BJ (cell line): ENCODE measurements at regions not wholly inside any gene's neighbourhood (a gene's known extent, or its start where the extent isn't known, plus 50 kb on each side); places are given as distances from the start of the nearest gene placed in this dataset.

Source experiments
- CTCF ChIA-PET: fragments of 350-600 bp; formaldehyde crosslinking; extraction: SDS; loops from one replicate; lab custom pipeline; 2021; ENCODE audit warnings: antibody characterized with exemption, inconsistent platforms; lab: Yijun Ruan, JAX
- POLR2A ChIA-PET: fragments of 300-600 bp; sonication (Branson Sonifier 250); formaldehyde crosslinking; extraction: SDS; loops from one replicate; lab custom pipeline; 2021; ENCODE audit warnings: antibody characterized with exemption; lab: Charles Lee
- DNase-seq: peaks from one replicate; pipeline ENCODE4 v3.0.0-alpha.2; 2011; ENCODE audit warnings: low read depth
- H3K27me3 ChIP-seq: 2 replicates; pipeline ENCODE4 v1.6.0; 2011; ENCODE audit warnings: low read length; ENCODE audit not compliant: control insufficient read depth, insufficient read depth
- H3K36me3 ChIP-seq: 2 replicates; pipeline ENCODE4 v1.5.1; 2011; ENCODE audit warnings: low read length; ENCODE audit not compliant: control insufficient read depth, insufficient read depth
- H3K4me3 ChIP-seq: 2 replicates; pipeline ENCODE4 v1.5.1; 2011; ENCODE audit warnings: low read depth, mild to moderate bottlenecking, control low read depth, low read length
- CTCF ChIP-seq: IDR thresholded peaks from 2 replicates; pipeline ENCODE4 v1.5.1; 2011; ENCODE audit warnings: low read depth, mild to moderate bottlenecking, control low read depth, inconsistent platforms, low read length, moderate library complexity; ENCODE audit not compliant: insufficient read depth

GRCh38 chr6:147911686-147912085, 403.2 kb downstream of the SAMD5 start:
- Histone ChIP-seq H3K27me3 (no peaks in the 10 kb centered on the region), H3K36me3 (no peaks in the 10 kb centered on the region), H3K4me3 (no peak overlapping the region)
- DNase-seq: no peak
- ChIA-PET CTCF (interaction anchor here (0.6 kb wide), 1 partner anchor 663 kb away, joined by 3 read pairs; no protein-coding TSS in a partner anchor), POLR2A (no interaction called here)
- no peak for TF ChIP-seq CTCF

GRCh38 chr6:147922799-147923198, 414.3 kb downstream of the SAMD5 start:
- Histone ChIP-seq H3K36me3 (no peaks in the 10 kb centered on the region), H3K27me3 (no peaks in the 10 kb centered on the region), H3K4me3 (no peak overlapping the region)
- POLR2A ChIA-PET: no interaction called here
- no peak for TF ChIP-seq CTCF
- CTCF ChIA-PET: interaction anchor here (0.8 kb wide), 1 partner anchor 25 kb away, joined by 3 read pairs; no protein-coding TSS in a partner anchor
- no peak for DNase-seq

GRCh38 chr6:147924598-147924997, 416.1 kb downstream of the SAMD5 start:
- TF ChIP-seq CTCF: no peak
- ChIA-PET POLR2A (no interaction called here), CTCF (interaction anchor here (0.6 to 1.7 kb wide), 2 partner anchors 10 to 50 kb away, joined by 3 to 4 read pairs; no protein-coding TSS in a partner anchor)
- no peaks in the 10 kb centered on the region for H3K27me3 ChIP-seq
- no peak for DNase-seq
- H3K4me3 ChIP-seq: no peak overlapping the region
- no peaks in the 10 kb centered on the region for H3K36me3 ChIP-seq

- Histone ChIP-seq H3K27me3 (no peaks in the 10 kb centered on the region), H3K4me3 (no peak overlapping the region), H3K36me3 (no peaks in the 10 kb centered on the region)
- ChIA-PET POLR2A (no interaction called here), CTCF (interaction anchor here (1.7 kb wide), 1 partner anchor 9 kb away, joined by 4 read pairs; no protein-coding TSS in a partner anchor)
- TF ChIP-seq CTCF: no peak
- DNase-seq: no peak
Measured at GRCh38 chr6:147925826-147926225, 416.8 kb upstream of the SASH1 start.

GRCh38 chr6:147930745-147931144, 411.9 kb upstream of the SASH1 start:
- CTCF ChIA-PET: no interaction called here
- TF ChIP-seq CTCF: no peak
- POLR2A ChIA-PET: no interaction called here
- Histone ChIP-seq H3K27me3 (no peaks in the 10 kb centered on the region; the same call in 1 of the 2 replicates), H3K36me3 (no peaks in the 10 kb centered on the region), H3K4me3 (no peak overlapping the region)
- no peak for DNase-seq
